ENCODE measurements at regions not wholly inside any gene's neighbourhood (a gene's known extent, or its start where the extent isn't known, plus 50 kb on each side); places are given as distances from the start of the nearest gene placed in this dataset.

- TF ChIP-seq CTCF (IDR thresholded peaks at IDR 0.05): no peak
- TF ChIP-seq POLR2AphosphoS5 (IDR thresholded peaks at IDR 0.05; ENCODE audit: low read depth, low read length): no peak
Observed at GRCh38 chr2:11949732-11950523, 203.5 kb downstream of the LPIN1 start.

All from Panc1 (cell line).